SK-N-SH treated with all-trans-retinoic acid at 6 μM for 48 hours (cell line): ENCODE measurements at regions not wholly inside any gene's neighbourhood (a gene's known extent, or its start where the extent isn't known, plus 50 kb on each side); places are given as distances from the start of the nearest gene placed in this dataset.

Experiments
- ATAC-seq: fragments of 200-7000 bp; cut with Tn5 transposase; 3 replicates; pipeline ENCODE4 v1.9.1; 2020; ENCODE audit warnings: mild to moderate bottlenecking, moderate library complexity
- ARNTL ChIP-seq: fragments of 450-650 bp; formaldehyde crosslinking; IDR thresholded peaks from 2 replicates; pipeline ENCODE4 v1.5.0; 2020; ENCODE audit warnings: low read depth, mild to moderate bottlenecking, moderate library complexity, borderline replicate concordance
- CREB5 ChIP-seq: fragments of 250-450 bp; sonication (Bioruptor Pico); IDR thresholded peaks from 2 replicates; pipeline ENCODE4 v1.5.1; 2020; ENCODE audit warnings: low read depth, mild to moderate bottlenecking, moderate library complexity
- CSDC2 ChIP-seq: fragments of 250-450 bp; sonication (Bioruptor Pico); IDR thresholded peaks from 2 replicates; pipeline ENCODE4 v1.5.0; 2020; ENCODE audit warnings: mild to moderate bottlenecking, moderate library complexity
- ESRRG ChIP-seq: fragments of 250-450 bp; sonication (Bioruptor Pico); IDR thresholded peaks from 2 replicates; pipeline ENCODE4 v1.6.1; 2021; ENCODE audit warnings: mild to moderate bottlenecking
- GLIS3 ChIP-seq: fragments of 250-450 bp; sonication (Bioruptor Pico); IDR thresholded peaks from 2 replicates; pipeline ENCODE4 v1.5.0; 2020; ENCODE audit warnings: mild to moderate bottlenecking, moderate library complexity
- ISL1 ChIP-seq: fragments of 250-450 bp; sonication (Bioruptor Pico); IDR thresholded peaks from 2 replicates; pipeline ENCODE4 v2.1.2; 2022; ENCODE audit warnings: mild to moderate bottlenecking, moderate library complexity
- OSR1 ChIP-seq: fragments of 250-450 bp; sonication (Bioruptor Pico); IDR thresholded peaks from 2 replicates; pipeline ENCODE4 v1.8.0; 2022; ENCODE audit warnings: moderate library complexity, mild to moderate bottlenecking, inconsistent platforms
- POU6F1 ChIP-seq: fragments of 250-450 bp; sonication (Bioruptor Pico); IDR thresholded peaks from 2 replicates; pipeline ENCODE4 v1.8.0; 2021; ENCODE audit warnings: low read depth, mild to moderate bottlenecking, moderate library complexity, borderline replicate concordance
- PPARA ChIP-seq: fragments of 250-450 bp; sonication (Bioruptor Pico); IDR thresholded peaks from 2 replicates; pipeline ENCODE4 v1.5.0; 2020; ENCODE audit warnings: mild to moderate bottlenecking, borderline replicate concordance
- RARB ChIP-seq: fragments of 250-450 bp; sonication (Bioruptor Pico); IDR thresholded peaks from 2 replicates; pipeline ENCODE4 v1.8.0; 2021; ENCODE audit warnings: mild to moderate bottlenecking, moderate library complexity
- SNAI2 ChIP-seq: fragments of 250-450 bp; sonication (Bioruptor Pico); IDR thresholded peaks from 2 replicates; pipeline ENCODE4 v1.5.0; 2020; ENCODE audit warnings: mild to moderate bottlenecking, moderate library complexity
- TCF4 ChIP-seq: fragments of 250-450 bp; sonication (Bioruptor Pico); IDR thresholded peaks from 2 replicates; pipeline ENCODE4 v1.8.0; 2021; ENCODE audit warnings: mild to moderate bottlenecking, moderate library complexity, borderline replicate concordance
- TOX ChIP-seq: fragments of 250-450 bp; sonication (Bioruptor Pico); IDR thresholded peaks from 2 replicates; pipeline ENCODE4 v1.8.0; 2021; ENCODE audit warnings: mild to moderate bottlenecking, moderate library complexity, borderline replicate concordance
- ZC3H10 ChIP-seq: fragments of 250-450 bp; sonication (Bioruptor Pico); IDR thresholded peaks from 2 replicates; pipeline ENCODE4 v1.5.1; 2021; ENCODE audit warnings: mild to moderate bottlenecking, moderate library complexity
- ZFP3 ChIP-seq: fragments of 250-450 bp; sonication (Bioruptor Pico); IDR thresholded peaks from 2 replicates; pipeline ENCODE4 v1.5.0; 2020; ENCODE audit warnings: mild to moderate bottlenecking, moderate library complexity
- ZNF565 ChIP-seq: fragments of 450-650 bp; formaldehyde crosslinking; conservative IDR thresholded peaks from 2 replicates; pipeline ENCODE4 v1.5.0; 2020; ENCODE audit warnings: low read depth, mild to moderate bottlenecking, moderate library complexity
- ZNF70 ChIP-seq: fragments of 450-650 bp; formaldehyde crosslinking; IDR thresholded peaks from 2 replicates; pipeline ENCODE4 v1.5.0; 2020; ENCODE audit warnings: mild to moderate bottlenecking, moderate library complexity
- ZNF8 ChIP-seq: fragments of 450-650 bp; formaldehyde crosslinking; IDR thresholded peaks from 2 replicates; pipeline ENCODE4 v1.5.0; 2020; ENCODE audit warnings: mild to moderate bottlenecking, moderate library complexity
- TF ChIP-seq, protein P1 (sequence below): fragments of 250-450 bp; sonication (Bioruptor Pico); IDR thresholded peaks from 2 replicates; pipeline ENCODE4 v1.5.0; 2020; ENCODE audit warnings: mild to moderate bottlenecking, moderate library complexity

GRCh38 chr11:69892237-69892985 lies 73.2 kb upstream of the FGF3 start:
- no peak for TF ChIP-seq POU6F1
- TF ChIP-seq RARB (CRISPR knock-in tag) = no peak
- 0 out of 3 replicates have a peak, but pooled peaks have one; percentile 16 for ATAC-seq

GRCh38 chr11:69892986-69893555 lies 73.9 kb upstream of the FGF3 start:
- TF ChIP-seq TOX (CRISPR knock-in tag) = no peak
- no peak for TF ChIP-seq ZC3H10
- TF ChIP-seq TCF4 = peak; percentile 28; the same call in 1 of the 2 replicates
- ATAC-seq = no peak; the same call in 1 of the 3 replicates

- no peak for ATAC-seq
- TF ChIP-seq CREB5 = no peak
- no peak for TF ChIP-seq ZNF70
- TF ChIP-seq PPARA (CRISPR knock-in tag) = no peak
- TF ChIP-seq ZFP3 = no peak
- TF ChIP-seq GLIS3 (CRISPR knock-in tag) = no peak
- no peak for TF ChIP-seq OSR1
- TF ChIP-seq TOX (CRISPR knock-in tag) = no peak
- no peak for TF ChIP-seq ISL1 (CRISPR knock-in tag)
- no peak for TF ChIP-seq ZNF8 (CRISPR knock-in tag)
- no peak for TF ChIP-seq ZNF565 (CRISPR knock-in tag)
- TF ChIP-seq ESRRG = no peak
- no peak for TF ChIP-seq POU6F1
- TF ChIP-seq, protein P1, sequence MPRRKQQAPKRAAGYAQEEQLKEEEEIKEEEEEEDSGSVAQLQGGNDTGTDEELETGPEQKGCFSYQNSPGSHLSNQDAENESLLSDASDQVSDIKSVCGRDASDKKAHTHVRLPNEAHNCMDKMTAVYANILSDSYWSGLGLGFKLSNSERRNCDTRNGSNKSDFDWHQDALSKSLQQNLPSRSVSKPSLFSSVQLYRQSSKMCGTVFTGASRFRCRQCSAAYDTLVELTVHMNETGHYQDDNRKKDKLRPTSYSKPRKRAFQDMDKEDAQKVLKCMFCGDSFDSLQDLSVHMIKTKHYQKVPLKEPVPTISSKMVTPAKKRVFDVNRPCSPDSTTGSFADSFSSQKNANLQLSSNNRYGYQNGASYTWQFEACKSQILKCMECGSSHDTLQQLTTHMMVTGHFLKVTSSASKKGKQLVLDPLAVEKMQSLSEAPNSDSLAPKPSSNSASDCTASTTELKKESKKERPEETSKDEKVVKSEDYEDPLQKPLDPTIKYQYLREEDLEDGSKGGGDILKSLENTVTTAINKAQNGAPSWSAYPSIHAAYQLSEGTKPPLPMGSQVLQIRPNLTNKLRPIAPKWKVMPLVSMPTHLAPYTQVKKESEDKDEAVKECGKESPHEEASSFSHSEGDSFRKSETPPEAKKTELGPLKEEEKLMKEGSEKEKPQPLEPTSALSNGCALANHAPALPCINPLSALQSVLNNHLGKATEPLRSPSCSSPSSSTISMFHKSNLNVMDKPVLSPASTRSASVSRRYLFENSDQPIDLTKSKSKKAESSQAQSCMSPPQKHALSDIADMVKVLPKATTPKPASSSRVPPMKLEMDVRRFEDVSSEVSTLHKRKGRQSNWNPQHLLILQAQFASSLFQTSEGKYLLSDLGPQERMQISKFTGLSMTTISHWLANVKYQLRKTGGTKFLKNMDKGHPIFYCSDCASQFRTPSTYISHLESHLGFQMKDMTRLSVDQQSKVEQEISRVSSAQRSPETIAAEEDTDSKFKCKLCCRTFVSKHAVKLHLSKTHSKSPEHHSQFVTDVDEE (CRISPR knock-in tag) = no peak
- no peak for TF ChIP-seq ZC3H10
- TF ChIP-seq ARNTL (CRISPR knock-in tag) = no peak
- TF ChIP-seq SNAI2 (CRISPR knock-in tag) = no peak
Observed at GRCh38 chr11:69893631-69894030, 74.4 kb upstream of the FGF3 start.

DNA sequence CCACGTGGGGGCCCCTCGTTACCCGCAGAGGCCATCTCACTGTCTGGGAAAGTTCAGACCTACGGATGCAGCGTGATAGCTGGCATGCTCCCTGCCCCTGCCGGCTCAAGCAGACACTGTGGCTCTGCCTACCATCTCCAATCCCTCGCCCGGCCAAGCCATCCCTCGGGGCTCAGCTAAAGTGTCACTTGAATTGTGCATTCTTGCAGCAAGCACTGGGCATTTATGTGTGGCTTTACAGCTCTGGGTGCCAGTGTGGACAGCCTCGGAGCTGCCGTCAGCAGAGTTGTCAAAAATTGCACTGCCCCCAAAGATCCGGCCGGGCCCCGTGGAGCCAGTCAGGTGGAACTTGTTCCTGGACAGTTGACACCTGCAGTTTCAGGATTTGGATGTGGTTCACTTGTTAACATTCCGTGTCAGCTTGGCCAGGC lies 75.0 kb upstream of the FGF3 start:
- TF ChIP-seq ZNF70 = no peak
- TF ChIP-seq ZC3H10 = no peak
- no peak for TF ChIP-seq ARNTL (CRISPR knock-in tag)
- no peak for TF ChIP-seq SNAI2 (CRISPR knock-in tag)
- no peak for TF ChIP-seq ESRRG
- TF ChIP-seq ZNF565 (CRISPR knock-in tag) = no peak
- TF ChIP-seq ISL1 (CRISPR knock-in tag) = no peak
- TF ChIP-seq CSDC2 (CRISPR knock-in tag) = no peak
- no peak for TF ChIP-seq ZFP3
- no peak for TF ChIP-seq POU6F1
- TF ChIP-seq RARB (CRISPR knock-in tag) = no peak
- no peak for ATAC-seq
